Peyer's patch (tissue), 4 donors: ENCODE measurements at regions not wholly inside any gene's neighbourhood (a gene's known extent, or its start where the extent isn't known, plus 50 kb on each side); places are given as distances from the start of the nearest gene placed in this dataset.
"Not testable (repeated sequence)": the region's sequence is repeated elsewhere in the genome, so short reads cannot be mapped to it uniquely, and the experiment has no call there.

ENCODE experiments used
- DNase-seq, 3 donors: peaks; one replicate each; pipeline ENCODE4 v3.0.0-alpha.2; 2017 to 2019
- H3K27ac ChIP-seq, 4 donors: fragments of 200-600 bp; sonication (generic); one replicate each; pipeline ENCODE4 v1.5.1; 2016 to 2019
- H3K27me3 ChIP-seq, 2 donors: fragments of 200-600 bp; sonication (generic); one replicate each; pipeline ENCODE4 v1.5.1; 2019
- H3K36me3 ChIP-seq, 3 donors: fragments of 200-600 bp; sonication (generic); one replicate each; pipeline ENCODE4 v1.5.1; 2016 to 2019
- H3K4me1 ChIP-seq, 4 donors: fragments of 200-600 bp; sonication (generic); one replicate each; pipeline ENCODE4 v1.5.1; 2016 to 2019
- H3K4me3 ChIP-seq, 4 donors: fragments of 200-600 bp; sonication (generic); 1 replicate in 3 of 4; 2 replicates in 1 of 4; pipeline ENCODE4 v1.5.1; 2016 to 2019; ENCODE audit warnings: mild to moderate bottlenecking in 1 of 4
- H3K9me3 ChIP-seq, 4 donors: fragments of 200-600 bp; sonication (generic); one replicate each; pipeline ENCODE4 v1.5.1; 2016 to 2019; ENCODE audit warnings: mild to moderate bottlenecking in 1 of 4
- CTCF ChIP-seq, 6 experiments: fragments of 450-650 bp in 4 of 6; fragments of 200-600 bp in 2 of 6; sonication (generic) in 1 of 6; IDR thresholded peaks; one replicate each; pipeline ENCODE4 v1.5.1; 2017 to 2019; ENCODE audit warnings: antibody characterized with exemption in 6 of 6, mild to moderate bottlenecking in 3 of 6, moderate library complexity in 1 of 6
- POLR2A ChIP-seq, 2 donors: fragments of 450-650 bp; IDR thresholded peaks; one replicate each; pipeline ENCODE4 v1.5.1; 2017; ENCODE audit warnings: antibody characterized with exemption in 2 of 2, mild to moderate bottlenecking in 2 of 2, moderate library complexity in 2 of 2

GRCh38 chr4:102405821-102406401 is 60.6 kb upstream of the SLC39A8 start:
- H3K27me3 ChIP-seq = no peaks in the 10 kb centered on the region
- no peak overlapping the region for H3K4me3 ChIP-seq
- H3K27ac ChIP-seq = no peak overlapping the region
- H3K4me1 ChIP-seq = no peaks in the 10 kb centered on the region
- no peaks in the 10 kb centered on the region for H3K9me3 ChIP-seq
- TF ChIP-seq CTCF (IDR thresholded peaks at IDR 0.05) (no peak), POLR2A (IDR thresholded peaks at IDR 0.05) (no peak)
- no peak for DNase-seq
- H3K36me3 ChIP-seq = no peaks in the 10 kb centered on the region

GRCh38 chr4:102410884-102411283 is 65.6 kb upstream of the SLC39A8 start:
- H3K4me1 ChIP-seq, H3K27ac ChIP-seq, H3K4me3 ChIP-seq, H3K36me3 ChIP-seq, DNase-seq, H3K27me3 ChIP-seq, H3K9me3 ChIP-seq: not testable (repeated sequence)

- Histone ChIP-seq H3K4me3 (no peak overlapping the region), H3K4me1 (no peaks in the 10 kb centered on the region), H3K36me3 (no peaks in the 10 kb centered on the region), H3K27me3 (no peaks in the 10 kb centered on the region), H3K27ac (no peak overlapping the region), H3K9me3 (no peaks in the 10 kb centered on the region)
- TF ChIP-seq CTCF (IDR thresholded peaks at IDR 0.05) (no peak), POLR2A (IDR thresholded peaks at IDR 0.05) (no peak)
- no peak for DNase-seq
These were observed 66.1 kb upstream of the SLC39A8 start for GRCh38 chr4:102411408-102411807.

GRCh38 chr4:102416765-102417164 is 71.5 kb upstream of the SLC39A8 start:
- TF ChIP-seq CTCF (IDR thresholded peaks at IDR 0.05) (no peak), POLR2A (IDR thresholded peaks at IDR 0.05) (no peak)
- no peak overlapping the region for H3K27ac ChIP-seq
- H3K36me3 ChIP-seq = no peaks in the 10 kb centered on the region
- H3K9me3 ChIP-seq = no peaks in the 10 kb centered on the region
- H3K27me3 ChIP-seq = no peaks in the 10 kb centered on the region
- no peak for DNase-seq
- H3K4me1 ChIP-seq = no peaks in the 10 kb centered on the region
- no peak overlapping the region for H3K4me3 ChIP-seq

- no peaks in the 10 kb centered on the region for H3K36me3 ChIP-seq
- no peak overlapping the region for H3K27ac ChIP-seq
- peak in 3 of 6 experiments; percentile 26 to 50 (median 36) for TF ChIP-seq CTCF (IDR thresholded peaks at IDR 0.05)
- TF ChIP-seq POLR2A (IDR thresholded peaks at IDR 0.05) = no peak
- no peak overlapping the region for H3K4me3 ChIP-seq
- no peaks in the 10 kb centered on the region for H3K9me3 ChIP-seq
- DNase-seq = no peak
- H3K27me3 ChIP-seq = no peaks in the 10 kb centered on the region
- H3K4me1 ChIP-seq = no peaks in the 10 kb centered on the region
These were observed 75.5 kb upstream of the SLC39A8 start for GRCh38 chr4:102420563-102421398.

- Histone ChIP-seq H3K4me1 (no peaks in the 10 kb centered on the region), H3K36me3 (no peaks in the 10 kb centered on the region), H3K27me3 (no peaks in the 10 kb centered on the region), H3K27ac (no peak overlapping the region), H3K4me3 (no peak overlapping the region), H3K9me3 (no peaks in the 10 kb centered on the region)
- no peak for DNase-seq
- TF ChIP-seq POLR2A (IDR thresholded peaks at IDR 0.05) (no peak), CTCF (IDR thresholded peaks at IDR 0.05) (no peak)
These were observed 77.6 kb upstream of the SLC39A8 start for GRCh38 chr4:102422843-102423242.
